Testis (tissue), 2 donors: ENCODE measurements at regions not wholly inside any gene's neighbourhood (a gene's known extent, or its start where the extent isn't known, plus 50 kb on each side); places are given as distances from the start of the nearest gene placed in this dataset.
"Not testable (repeated sequence)": the region's sequence is repeated elsewhere in the genome, so short reads cannot be mapped to it uniquely, and the experiment has no call there.

Experiments
- DNase-seq: peaks from one replicate; pipeline ENCODE4 v3.0.0-alpha.2; 2019
- H3K27ac ChIP-seq, 2 donors: fragments of 200-600 bp; sonication (generic); one replicate each; pipeline ENCODE4 v1.5.1; 2019
- H3K27me3 ChIP-seq: fragments of 200-600 bp; sonication (generic); one replicate; pipeline ENCODE4 v1.5.1; 2019
- H3K36me3 ChIP-seq: fragments of 200-600 bp; sonication (generic); one replicate; pipeline ENCODE4 v1.5.1; 2017; ENCODE audit warnings: low read depth; ENCODE audit errors: missing control alignments
- H3K4me1 ChIP-seq: fragments of 200-600 bp; sonication (generic); one replicate; pipeline ENCODE4 v1.5.1; 2019
- H3K4me3 ChIP-seq, 2 donors: fragments of 200-600 bp; sonication (generic); one replicate each; pipeline ENCODE4 v1.5.1; 2017 to 2019
- H3K9me3 ChIP-seq: fragments of 200-600 bp; sonication (generic); one replicate; pipeline ENCODE4 v1.5.1; 2017
- POLR2A ChIP-seq: fragments of 450-650 bp; IDR thresholded peaks from one replicate; pipeline ENCODE4 v1.6.1; 2017; ENCODE audit warnings: antibody characterized with exemption, mild to moderate bottlenecking, moderate library complexity
- WGBS, 2 donors: methylation state at CpG; one replicate each; pipeline ENCODE4 v1.1.5; 2018; 5-methylcytosine and 5-hydroxymethylcytosine counted together
- intact Hi-C: fragments of 100-400 bp; cut with DNase I; formaldehyde crosslinking; loops from one replicate; pipeline ENCODE4 v1.15.1; 2023; ENCODE audit warnings: low total_unique reads
- TF ChIP-seq, protein P1 (sequence below), 3 experiments: fragments of 450-650 bp in 2 of 3; fragments of 200-600 bp in 1 of 3; sonication (generic) in 1 of 3; IDR thresholded peaks; one replicate each; pipeline ENCODE4 v1.5.1; 2016 to 2019; ENCODE audit warnings: antibody characterized with exemption in 3 of 3, mild to moderate bottlenecking in 2 of 3, moderate library complexity in 1 of 3

DNA sequence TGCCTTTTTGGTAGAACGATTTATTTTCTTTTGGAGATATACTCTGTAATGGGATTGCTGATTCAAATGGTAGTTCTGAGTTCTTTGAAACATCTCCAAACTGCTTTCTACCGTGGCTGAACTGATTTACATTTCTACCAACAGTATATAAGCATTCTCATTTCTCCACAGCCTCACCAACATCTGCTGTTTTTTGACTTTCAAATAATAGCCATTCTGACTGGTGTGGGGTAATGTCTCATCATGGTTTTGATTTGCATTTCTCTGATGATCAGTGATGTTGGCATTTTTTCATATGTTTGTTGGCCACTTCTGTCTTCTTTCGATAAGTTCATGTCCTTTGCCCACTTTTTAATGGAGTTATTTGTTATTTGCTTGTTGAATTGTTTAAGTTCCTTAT, 154.0 kb downstream of the ABHD5 start:
- no peaks in the 10 kb centered on the region for H3K4me1 ChIP-seq

DNA sequence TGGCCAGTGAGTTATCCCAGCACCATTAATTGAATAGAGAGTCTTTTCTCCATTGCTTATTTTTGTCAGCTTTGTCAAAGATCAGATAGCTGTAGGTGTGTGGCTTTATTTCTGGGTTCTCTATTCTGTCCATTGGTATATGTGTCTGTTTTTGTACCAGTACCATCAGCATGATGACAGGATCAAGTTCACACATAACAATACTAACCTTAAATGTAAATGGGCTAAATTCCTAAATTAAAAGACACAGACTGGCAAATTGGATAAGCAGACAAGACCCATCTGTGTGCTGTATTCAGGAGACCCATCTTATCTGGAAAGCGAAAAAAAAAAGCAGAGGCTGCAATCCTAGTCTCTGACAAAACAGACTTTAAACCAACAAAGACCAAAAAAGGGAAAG, 154.8 kb downstream of the ABHD5 start:
- H3K9me3 ChIP-seq, H3K4me3 ChIP-seq, H3K4me1 ChIP-seq, H3K27me3 ChIP-seq, H3K36me3 ChIP-seq, intact Hi-C loops, H3K27ac ChIP-seq, DNase-seq: not testable (repeated sequence)
- 60 to 67% methylated on average over 1 of the region's 1 CpG for WGBS, 2 donors

More for the DNA sequence above, 154.0 kb downstream of the ABHD5 start:
- no peaks in the 10 kb centered on the region for H3K36me3 ChIP-seq
- no peak for DNase-seq
- no peak overlapping the region for H3K4me3 ChIP-seq
- H3K9me3 ChIP-seq, result no peaks in the 10 kb centered on the region
- no peak overlapping the region for H3K27ac ChIP-seq
- intact Hi-C loops, result no loop called here
- 76 to 79% methylated on average over 3 of the region's 3 CpGs for WGBS, 2 donors
- H3K27me3 ChIP-seq, result no peaks in the 10 kb centered on the region
- TF ChIP-seq POLR2A, result no peak
- TF ChIP-seq, protein P1, sequence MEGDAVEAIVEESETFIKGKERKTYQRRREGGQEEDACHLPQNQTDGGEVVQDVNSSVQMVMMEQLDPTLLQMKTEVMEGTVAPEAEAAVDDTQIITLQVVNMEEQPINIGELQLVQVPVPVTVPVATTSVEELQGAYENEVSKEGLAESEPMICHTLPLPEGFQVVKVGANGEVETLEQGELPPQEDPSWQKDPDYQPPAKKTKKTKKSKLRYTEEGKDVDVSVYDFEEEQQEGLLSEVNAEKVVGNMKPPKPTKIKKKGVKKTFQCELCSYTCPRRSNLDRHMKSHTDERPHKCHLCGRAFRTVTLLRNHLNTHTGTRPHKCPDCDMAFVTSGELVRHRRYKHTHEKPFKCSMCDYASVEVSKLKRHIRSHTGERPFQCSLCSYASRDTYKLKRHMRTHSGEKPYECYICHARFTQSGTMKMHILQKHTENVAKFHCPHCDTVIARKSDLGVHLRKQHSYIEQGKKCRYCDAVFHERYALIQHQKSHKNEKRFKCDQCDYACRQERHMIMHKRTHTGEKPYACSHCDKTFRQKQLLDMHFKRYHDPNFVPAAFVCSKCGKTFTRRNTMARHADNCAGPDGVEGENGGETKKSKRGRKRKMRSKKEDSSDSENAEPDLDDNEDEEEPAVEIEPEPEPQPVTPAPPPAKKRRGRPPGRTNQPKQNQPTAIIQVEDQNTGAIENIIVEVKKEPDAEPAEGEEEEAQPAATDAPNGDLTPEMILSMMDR (IDR thresholded peaks at IDR 0.05), result no peak

DNA sequence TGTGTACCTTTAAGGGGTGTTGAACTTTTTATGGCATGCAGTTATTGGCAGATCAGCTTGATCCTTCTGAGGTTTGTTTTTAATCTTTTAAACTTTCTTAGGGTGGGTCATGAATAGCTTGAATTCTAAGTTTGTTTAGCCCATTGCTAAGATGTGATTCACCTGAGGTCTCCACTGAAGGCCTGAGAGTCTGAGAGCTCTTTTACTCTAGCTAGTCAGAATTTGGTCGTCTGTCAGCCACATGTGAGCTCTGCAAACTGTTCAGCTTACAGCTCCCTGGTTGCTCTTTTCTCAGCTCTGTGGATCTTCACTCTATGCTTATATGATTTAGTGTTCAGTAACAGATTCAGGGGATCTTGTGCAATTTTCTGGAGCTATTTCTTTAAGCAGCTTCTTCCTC, 161.3 kb downstream of the ABHD5 start:
- intact Hi-C loops, result no loop called here
- Histone ChIP-seq H3K4me3 (no peak overlapping the region), H3K27me3 (no peaks in the 10 kb centered on the region), H3K36me3 (no peaks in the 10 kb centered on the region), H3K27ac (no peak overlapping the region), H3K4me1 (no peaks in the 10 kb centered on the region), H3K9me3 (no peaks in the 10 kb centered on the region)
- DNase-seq, result no peak
- TF ChIP-seq, protein P1 (IDR thresholded peaks at IDR 0.05), result no peak
- TF ChIP-seq POLR2A, result no peak
- WGBS, 2 donors, result 38 to 55% methylated on average over 1 of the region's 1 CpG

DNA sequence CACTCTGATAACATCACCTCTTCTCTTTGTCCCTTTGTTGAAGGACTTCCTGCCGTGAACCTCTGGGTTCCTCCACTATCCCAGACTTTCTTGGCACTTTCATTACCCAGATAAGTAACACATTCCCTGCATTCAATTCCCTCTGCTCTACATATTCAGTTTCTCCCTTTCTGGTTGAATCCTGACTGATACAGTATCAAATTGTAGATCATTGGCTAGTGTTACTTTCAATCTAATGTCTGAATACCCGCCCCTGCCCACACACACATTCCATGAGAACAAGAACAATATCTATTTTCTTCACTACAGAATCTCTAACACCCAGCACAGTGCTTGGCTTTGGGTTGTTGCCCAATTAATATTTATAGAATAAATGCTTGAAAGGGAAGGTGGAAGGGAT, 163.5 kb downstream of the ABHD5 start:
- 41 to 54% methylated on average over 2 of the region's 2 CpGs for WGBS, 2 donors
- no peaks in the 10 kb centered on the region for H3K36me3 ChIP-seq
- intact Hi-C loops, result no loop called here
- DNase-seq, result no peak
- no peak for TF ChIP-seq POLR2A
- TF ChIP-seq, protein P1 (IDR thresholded peaks at IDR 0.05), result no peak
- no peaks in the 10 kb centered on the region for H3K27me3 ChIP-seq
- H3K9me3 ChIP-seq, result no peaks in the 10 kb centered on the region
- H3K4me3 ChIP-seq, result no peak overlapping the region
- no peak overlapping the region for H3K27ac ChIP-seq
- no peaks in the 10 kb centered on the region for H3K4me1 ChIP-seq

DNA sequence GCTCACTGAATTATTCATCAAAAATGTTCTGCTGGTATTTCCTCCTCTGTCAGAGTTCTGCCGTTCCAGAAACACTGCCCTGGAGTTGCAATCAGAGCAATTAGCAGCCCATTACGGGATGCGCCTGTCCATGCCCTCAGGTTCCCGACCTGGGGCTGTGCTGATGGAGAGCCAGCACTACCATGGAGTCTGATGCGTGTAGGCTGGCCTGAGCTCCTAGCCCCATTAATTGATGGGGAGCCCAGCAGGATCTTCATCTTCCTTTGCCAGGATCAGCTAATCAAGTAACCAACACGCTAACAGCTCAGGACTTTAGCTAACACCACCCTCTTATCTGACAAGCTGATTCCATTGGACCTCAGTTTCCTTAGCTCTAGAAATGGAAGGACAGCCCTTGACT, 164.2 kb downstream of the ABHD5 start:
- no peaks in the 10 kb centered on the region for H3K36me3 ChIP-seq
- no peaks in the 10 kb centered on the region for H3K4me1 ChIP-seq
- no peak overlapping the region for H3K4me3 ChIP-seq
- intact Hi-C loops, result no loop called here
- 54 to 68% methylated on average over 6 of the region's 6 CpGs for WGBS, 2 donors
- no peak for DNase-seq
- TF ChIP-seq, protein P1 (IDR thresholded peaks at IDR 0.05), result no peak
- TF ChIP-seq POLR2A, result no peak
- H3K9me3 ChIP-seq, result no peaks in the 10 kb centered on the region
- no peak overlapping the region for H3K27ac ChIP-seq
- H3K27me3 ChIP-seq, result no peaks in the 10 kb centered on the region
